ENCODE measurements at regions not wholly inside any gene's neighbourhood (a gene's known extent, or its start where the extent isn't known, plus 50 kb on each side); places are given as distances from the start of the nearest gene placed in this dataset.

GRCh38 chr5:6058055-6058715 lies 320.2 kb downstream of the MED10 start:
- no peak overlapping the region for H2BK5ac ChIP-seq (ENCODE audit: insufficient read length, low read length)
- H3K23ac ChIP-seq (ENCODE audit: insufficient read length, low read depth, low read length) = no peak overlapping the region
- H4K8ac ChIP-seq (replicated peaks; ENCODE audit: insufficient read length, low read depth, low read length) = no peak overlapping the region
- H3K56ac ChIP-seq (ENCODE audit: insufficient read length, low read depth, low read length) = no peak overlapping the region
- H3K79me1 ChIP-seq (ENCODE audit: insufficient read depth, low read depth, low read length, poor library complexity, severe bottlenecking) = no peaks in the 10 kb centered on the region
- no peak overlapping the region for H3K18ac ChIP-seq (ENCODE audit: insufficient read length, low read depth, low read length)
- no peak overlapping the region for H3K4ac ChIP-seq (ENCODE audit: low read depth, low read length)
- H3K9ac ChIP-seq (ENCODE audit: extremely low read depth, insufficient read length, low read length) = no peak overlapping the region
- no peaks in the 10 kb centered on the region for H3K23me2 ChIP-seq (ENCODE audit: insufficient read length, low read depth, low read length, poor library complexity, severe bottlenecking)
- no peaks in the 10 kb centered on the region for H3K4me1 Mint-ChIP-seq
- no CpG with 5 or more reads among the region's 14 CpGs for WGBS (ENCODE audit: extremely low coverage, insufficient read length, low lambda C conversion rate)
- no peak overlapping the region for H2AK5ac ChIP-seq (ENCODE audit: insufficient read length, low read length)
- H2BK120ac ChIP-seq (ENCODE audit: low read depth, low read length, poor library complexity, severe bottlenecking) = no peak overlapping the region
- H3K14ac ChIP-seq (ENCODE audit: insufficient read depth, low read length) = no peak overlapping the region
- H3K36me3 Mint-ChIP-seq (ENCODE audit: insufficient read depth in 1 of 3, low read depth in 3 of 3) = peaks cover 0 to 4% (median 0%) of the 10 kb centered on the region in 3 experiments; a peak in 2 of 7 replicates
- H3K27me3 Mint-ChIP-seq (ENCODE audit: low read depth) = peaks cover 2% of the 10 kb centered on the region; the same call in 1 of the 2 replicates
- H3K27ac Mint-ChIP-seq = no peak overlapping the region
- H2BK12ac ChIP-seq (ENCODE audit: insufficient read length, low read depth, low read length) = no peak overlapping the region
- H3K79me2 ChIP-seq (ENCODE audit: insufficient read depth, low read length) = no peaks in the 10 kb centered on the region
- peaks cover 0 to 5% of the 10 kb centered on the region in 2 experiments; a peak in 2 of 5 replicates for H3K9me3 Mint-ChIP-seq
- TF ChIP-seq, protein P1, sequence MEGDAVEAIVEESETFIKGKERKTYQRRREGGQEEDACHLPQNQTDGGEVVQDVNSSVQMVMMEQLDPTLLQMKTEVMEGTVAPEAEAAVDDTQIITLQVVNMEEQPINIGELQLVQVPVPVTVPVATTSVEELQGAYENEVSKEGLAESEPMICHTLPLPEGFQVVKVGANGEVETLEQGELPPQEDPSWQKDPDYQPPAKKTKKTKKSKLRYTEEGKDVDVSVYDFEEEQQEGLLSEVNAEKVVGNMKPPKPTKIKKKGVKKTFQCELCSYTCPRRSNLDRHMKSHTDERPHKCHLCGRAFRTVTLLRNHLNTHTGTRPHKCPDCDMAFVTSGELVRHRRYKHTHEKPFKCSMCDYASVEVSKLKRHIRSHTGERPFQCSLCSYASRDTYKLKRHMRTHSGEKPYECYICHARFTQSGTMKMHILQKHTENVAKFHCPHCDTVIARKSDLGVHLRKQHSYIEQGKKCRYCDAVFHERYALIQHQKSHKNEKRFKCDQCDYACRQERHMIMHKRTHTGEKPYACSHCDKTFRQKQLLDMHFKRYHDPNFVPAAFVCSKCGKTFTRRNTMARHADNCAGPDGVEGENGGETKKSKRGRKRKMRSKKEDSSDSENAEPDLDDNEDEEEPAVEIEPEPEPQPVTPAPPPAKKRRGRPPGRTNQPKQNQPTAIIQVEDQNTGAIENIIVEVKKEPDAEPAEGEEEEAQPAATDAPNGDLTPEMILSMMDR (conservative IDR thresholded peaks at IDR 0.05) = no peak
- no peak overlapping the region for H2BK15ac ChIP-seq (ENCODE audit: low read depth, low read length)
- no peak overlapping the region for H2BK20ac ChIP-seq (ENCODE audit: low read depth, low read length, poor library complexity, severe bottlenecking)
- no peaks in the 10 kb centered on the region for H3K9me3 ChIP-seq (ENCODE audit: control insufficient read depth, low read depth, low read length)
- H4K91ac ChIP-seq (ENCODE audit: insufficient read length, low read depth, low read length) = no peak overlapping the region
- no peak overlapping the region for H3K4me2 ChIP-seq (ENCODE audit: insufficient read depth, insufficient read length, low read length)
- H3T11ph ChIP-seq (ENCODE audit: low read length) = no peak overlapping the region
- no peaks in the 10 kb centered on the region for H3K4me1 ChIP-seq (ENCODE audit: insufficient read depth, low read length)
- no peak overlapping the region for H3K27ac ChIP-seq (ENCODE audit: insufficient read length, low read depth, low read length)
- H3K27me3 ChIP-seq (ENCODE audit: insufficient read depth, low read length) = no peaks in the 10 kb centered on the region
- no peak overlapping the region for H4K5ac ChIP-seq (ENCODE audit: insufficient read length, low read depth, low read length)
- H3K4me3 Mint-ChIP-seq = no peak overlapping the region
- H2AFZ ChIP-seq (ENCODE audit: low read length) = no peak overlapping the region
- DNase-seq = no peak
- H4K20me1 ChIP-seq (ENCODE audit: control insufficient read depth, insufficient read depth, insufficient read length) = no peaks in the 10 kb centered on the region
